ENCODE measurements at regions not wholly inside any gene's neighbourhood (a gene's known extent, or its start where the extent isn't known, plus 50 kb on each side); places are given as distances from the start of the nearest gene placed in this dataset.

DNA sequence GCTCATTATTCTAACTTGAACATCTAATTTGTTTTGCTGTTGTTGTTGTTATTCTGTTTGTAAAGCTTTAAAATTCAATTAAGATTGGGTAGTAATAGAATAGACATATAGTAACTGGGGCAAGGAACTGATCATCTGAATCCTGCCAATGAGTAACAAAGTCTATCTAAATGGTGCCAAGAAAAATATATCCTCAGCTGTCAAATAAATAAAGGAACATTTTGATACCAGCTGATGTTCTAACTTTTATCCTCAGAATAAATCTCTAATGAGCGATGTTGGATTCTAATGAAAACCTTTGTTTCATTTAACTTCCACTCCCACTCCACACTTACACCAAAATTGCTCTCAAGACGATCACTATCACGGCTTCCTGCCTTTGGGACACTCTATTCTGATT, 210.9 kb downstream of the TINAG start:
- Histone ChIP-seq H4K20me1 (replicated peaks; ENCODE audit: control insufficient read depth, insufficient read depth, low read length) (no peaks in the 10 kb centered on the region), H3K9ac (ENCODE audit: insufficient read depth in 1 of 2, low read depth in 2 of 2, low read length in 2 of 2) (no peak overlapping the region), H3K9me1 (ENCODE audit: control insufficient read depth, insufficient read depth, low read length) (no peaks in the 10 kb centered on the region), H3K4me1 (replicated peaks in 1 of 2; ENCODE audit: control insufficient read depth in 2 of 2, insufficient read depth in 2 of 2, low read length in 2 of 2) (no peaks in the 10 kb centered on the region), H3K4me3 (no peak overlapping the region), H3K9me3 (replicated peaks; ENCODE audit: control insufficient read depth, insufficient read depth, low read depth, low read length) (no peaks in the 10 kb centered on the region), H3K4me2 (ENCODE audit: insufficient read depth, low read length) (no peak overlapping the region), H3K27ac (ENCODE audit: extremely low read depth, low read depth, low read length) (no peak overlapping the region), H3K27me3 (ENCODE audit: control insufficient read depth in 2 of 2, insufficient read depth in 2 of 2, low read length in 2 of 2) (no peaks in the 10 kb centered on the region), H2AFZ (ENCODE audit: low read depth, low read length) (no peak overlapping the region), H3K79me2 (ENCODE audit: control insufficient read depth, insufficient read depth, low read length) (no peaks in the 10 kb centered on the region), H3K36me3 (ENCODE audit: control insufficient read depth, insufficient read depth, low read length) (no peaks in the 10 kb centered on the region)
- no peak for ATAC-seq
- no peak for DNase-seq (ENCODE audit: extremely low read depth in 1 of 4, low spot score in 3 of 4)
- BruUV-seq (replicated peaks) = no TSS peak
- CTCF ChIA-PET (ENCODE audit: low intra/inter-chr PET ratio) = no interaction called here
- POLR2A ChIA-PET = no interaction called here
- 0% methylated on average over 3 of the region's 3 CpGs for WGBS (ENCODE audit: insufficient coverage, low coverage, missing lambda C conversion rate)
- in situ Hi-C loops (cut with MboI) (no loop called here), intact Hi-C loops (cut with micrococcal nuclease) (no loop called here)
- no peak for FAIRE-seq
- TF ChIP-seq ZNF253 (CRISPR knock-in tag; conservative IDR thresholded peaks at IDR 0.05) (no peak), TBP (optimal IDR thresholded peaks at IDR 0.05; ENCODE audit: low read depth, low read length) (no peak), NCOA6 (IDR thresholded peaks at IDR 0.05) (no peak), GATA2 (CRISPR knock-in tag; IDR thresholded peaks at IDR 0.05) (no peak), ZNF12 (CRISPR knock-in tag; IDR thresholded peaks at IDR 0.05) (no peak), HSF4 (CRISPR knock-in tag; IDR thresholded peaks at IDR 0.05; ENCODE audit: borderline replicate concordance) (no peak), PCBP2 (IDR thresholded peaks at IDR 0.05; ENCODE audit: low read depth, low read length, poor library complexity, severe bottlenecking) (no peak), SETDB1 (IDR thresholded peaks at IDR 0.05; ENCODE audit: low read length) (no peak), SAFB (IDR thresholded peaks at IDR 0.05; ENCODE audit: borderline replicate concordance, low read depth, low read length) (no peak), TGIF2 (CRISPR knock-in tag; IDR thresholded peaks at IDR 0.05) (no peak), RB1 (IDR thresholded peaks at IDR 0.05; ENCODE audit: low read depth) (no peak)
- TF ChIP-seq, protein P1, sequence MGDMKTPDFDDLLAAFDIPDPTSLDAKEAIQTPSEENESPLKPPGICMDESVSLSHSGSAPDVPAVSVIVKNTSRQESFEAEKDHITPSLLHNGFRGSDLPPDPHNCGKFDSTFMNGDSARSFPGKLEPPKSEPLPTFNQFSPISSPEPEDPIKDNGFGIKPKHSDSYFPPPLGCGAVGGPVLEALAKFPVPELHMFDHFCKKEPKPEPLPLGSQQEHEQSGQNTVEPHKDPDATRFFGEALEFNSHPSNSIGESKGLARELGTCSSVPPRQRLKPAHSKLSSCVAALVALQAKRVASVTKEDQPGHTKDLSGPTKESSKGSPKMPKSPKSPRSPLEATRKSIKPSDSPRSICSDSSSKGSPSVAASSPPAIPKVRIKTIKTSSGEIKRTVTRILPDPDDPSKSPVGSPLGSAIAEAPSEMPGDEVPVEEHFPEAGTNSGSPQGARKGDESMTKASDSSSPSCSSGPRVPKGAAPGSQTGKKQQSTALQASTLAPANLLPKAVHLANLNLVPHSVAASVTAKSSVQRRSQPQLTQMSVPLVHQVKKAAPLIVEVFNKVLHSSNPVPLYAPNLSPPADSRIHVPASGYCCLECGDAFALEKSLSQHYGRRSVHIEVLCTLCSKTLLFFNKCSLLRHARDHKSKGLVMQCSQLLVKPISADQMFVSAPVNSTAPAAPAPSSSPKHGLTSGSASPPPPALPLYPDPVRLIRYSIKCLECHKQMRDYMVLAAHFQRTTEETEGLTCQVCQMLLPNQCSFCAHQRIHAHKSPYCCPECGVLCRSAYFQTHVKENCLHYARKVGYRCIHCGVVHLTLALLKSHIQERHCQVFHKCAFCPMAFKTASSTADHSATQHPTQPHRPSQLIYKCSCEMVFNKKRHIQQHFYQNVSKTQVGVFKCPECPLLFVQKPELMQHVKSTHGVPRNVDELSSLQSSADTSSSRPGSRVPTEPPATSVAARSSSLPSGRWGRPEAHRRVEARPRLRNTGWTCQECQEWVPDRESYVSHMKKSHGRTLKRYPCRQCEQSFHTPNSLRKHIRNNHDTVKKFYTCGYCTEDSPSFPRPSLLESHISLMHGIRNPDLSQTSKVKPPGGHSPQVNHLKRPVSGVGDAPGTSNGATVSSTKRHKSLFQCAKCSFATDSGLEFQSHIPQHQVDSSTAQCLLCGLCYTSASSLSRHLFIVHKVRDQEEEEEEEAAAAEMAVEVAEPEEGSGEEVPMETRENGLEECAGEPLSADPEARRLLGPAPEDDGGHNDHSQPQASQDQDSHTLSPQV (IDR thresholded peaks at IDR 0.05) = no peak
- TF ChIP-seq, protein P2, sequence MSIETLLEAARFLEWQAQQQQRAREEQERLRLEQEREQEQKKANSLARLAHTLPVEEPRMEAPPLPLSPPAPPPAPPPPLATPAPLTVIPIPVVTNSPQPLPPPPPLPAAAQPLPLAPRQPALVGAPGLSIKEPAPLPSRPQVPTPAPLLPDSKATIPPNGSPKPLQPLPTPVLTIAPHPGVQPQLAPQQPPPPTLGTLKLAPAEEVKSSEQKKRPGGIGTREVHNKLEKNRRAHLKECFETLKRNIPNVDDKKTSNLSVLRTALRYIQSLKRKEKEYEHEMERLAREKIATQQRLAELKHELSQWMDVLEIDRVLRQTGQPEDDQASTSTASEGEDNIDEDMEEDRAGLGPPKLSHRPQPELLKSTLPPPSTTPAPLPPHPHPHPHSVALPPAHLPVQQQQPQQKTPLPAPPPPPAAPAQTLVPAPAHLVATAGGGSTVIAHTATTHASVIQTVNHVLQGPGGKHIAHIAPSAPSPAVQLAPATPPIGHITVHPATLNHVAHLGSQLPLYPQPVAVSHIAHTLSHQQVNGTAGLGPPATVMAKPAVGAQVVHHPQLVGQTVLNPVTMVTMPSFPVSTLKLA (conservative IDR thresholded peaks at IDR 0.05) = no peak
- TF ChIP-seq, protein P3, sequence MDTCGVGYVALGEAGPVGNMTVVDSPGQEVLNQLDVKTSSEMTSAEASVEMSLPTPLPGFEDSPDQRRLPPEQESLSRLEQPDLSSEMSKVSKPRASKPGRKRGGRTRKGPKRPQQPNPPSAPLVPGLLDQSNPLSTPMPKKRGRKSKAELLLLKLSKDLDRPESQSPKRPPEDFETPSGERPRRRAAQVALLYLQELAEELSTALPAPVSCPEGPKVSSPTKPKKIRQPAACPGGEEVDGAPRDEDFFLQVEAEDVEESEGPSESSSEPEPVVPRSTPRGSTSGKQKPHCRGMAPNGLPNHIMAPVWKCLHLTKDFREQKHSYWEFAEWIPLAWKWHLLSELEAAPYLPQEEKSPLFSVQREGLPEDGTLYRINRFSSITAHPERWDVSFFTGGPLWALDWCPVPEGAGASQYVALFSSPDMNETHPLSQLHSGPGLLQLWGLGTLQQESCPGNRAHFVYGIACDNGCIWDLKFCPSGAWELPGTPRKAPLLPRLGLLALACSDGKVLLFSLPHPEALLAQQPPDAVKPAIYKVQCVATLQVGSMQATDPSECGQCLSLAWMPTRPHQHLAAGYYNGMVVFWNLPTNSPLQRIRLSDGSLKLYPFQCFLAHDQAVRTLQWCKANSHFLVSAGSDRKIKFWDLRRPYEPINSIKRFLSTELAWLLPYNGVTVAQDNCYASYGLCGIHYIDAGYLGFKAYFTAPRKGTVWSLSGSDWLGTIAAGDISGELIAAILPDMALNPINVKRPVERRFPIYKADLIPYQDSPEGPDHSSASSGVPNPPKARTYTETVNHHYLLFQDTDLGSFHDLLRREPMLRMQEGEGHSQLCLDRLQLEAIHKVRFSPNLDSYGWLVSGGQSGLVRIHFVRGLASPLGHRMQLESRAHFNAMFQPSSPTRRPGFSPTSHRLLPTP (IDR thresholded peaks at IDR 0.05; ENCODE audit: borderline replicate concordance, extremely low read depth, insufficient read length) = no peak
- TF ChIP-seq, protein P4, sequence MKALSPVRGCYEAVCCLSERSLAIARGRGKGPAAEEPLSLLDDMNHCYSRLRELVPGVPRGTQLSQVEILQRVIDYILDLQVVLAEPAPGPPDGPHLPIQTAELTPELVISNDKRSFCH (CRISPR knock-in tag; IDR thresholded peaks at IDR 0.05) = no peak
- TF ChIP-seq, protein P4 (tag; IDR thresholded peaks at IDR 0.05) = no peak
